Bronchial epithelial cell (primary cell): ENCODE measurements at regions not wholly inside any gene's neighbourhood (a gene's known extent, or its start where the extent isn't known, plus 50 kb on each side); places are given as distances from the start of the nearest gene placed in this dataset.

ENCODE experiments used
- DNase-seq: peaks from one replicate; pipeline ENCODE4 v3.0.0-alpha.2; 2010; ENCODE audit warnings: low read depth
- FAIRE-seq: peaks from 2 replicates; lab custom pipeline; 2011; peaks lifted over from hg19 to GRCh38; lab: Jason Lieb, UNC
- H3K27me3 ChIP-seq: 2 replicates; pipeline ENCODE4 v1.5.1; 2011; ENCODE audit warnings: low read length; ENCODE audit not compliant: control insufficient read depth, insufficient read depth
- H3K36me3 ChIP-seq: 2 replicates; pipeline ENCODE4 v1.5.1; 2011; ENCODE audit warnings: low read length; ENCODE audit not compliant: control insufficient read depth, insufficient read depth
- H3K4me3 ChIP-seq: 2 replicates; pipeline ENCODE4 v1.5.1; 2011; ENCODE audit warnings: mild to moderate bottlenecking, low read depth, low read length, control low read depth
- CTCF ChIP-seq: IDR thresholded peaks from 2 replicates; pipeline ENCODE4 v1.5.1; 2011; ENCODE audit warnings: mild to moderate bottlenecking, moderate library complexity, low read length, control low read depth, inconsistent platforms; ENCODE audit not compliant: insufficient read depth, severe bottlenecking

GRCh38 chr17:27982688-27983087 lies 59.8 kb upstream of the NLK start:
- DNase-seq (no peak), FAIRE-seq (no peak)
- no peak for TF ChIP-seq CTCF
- H3K36me3 ChIP-seq, result no peaks in the 10 kb centered on the region
- H3K27me3 ChIP-seq, result no peaks in the 10 kb centered on the region
- H3K4me3 ChIP-seq, result no peak overlapping the region

GRCh38 chr17:27983853-27984252 lies 58.6 kb upstream of the NLK start:
- H3K27me3 ChIP-seq, result no peaks in the 10 kb centered on the region
- H3K4me3 ChIP-seq, result no peak overlapping the region
- no peak for TF ChIP-seq CTCF
- no peak for FAIRE-seq
- H3K36me3 ChIP-seq, result no peaks in the 10 kb centered on the region
- DNase-seq, result no peak

- H3K36me3 ChIP-seq, result no peaks in the 10 kb centered on the region
- TF ChIP-seq CTCF, result no peak
- no peak for FAIRE-seq
- no peak overlapping the region for H3K4me3 ChIP-seq
- DNase-seq, result no peak
- no peaks in the 10 kb centered on the region for H3K27me3 ChIP-seq
Observed at GRCh38 chr17:27984404-27984803, 58.1 kb upstream of the NLK start.

DNA sequence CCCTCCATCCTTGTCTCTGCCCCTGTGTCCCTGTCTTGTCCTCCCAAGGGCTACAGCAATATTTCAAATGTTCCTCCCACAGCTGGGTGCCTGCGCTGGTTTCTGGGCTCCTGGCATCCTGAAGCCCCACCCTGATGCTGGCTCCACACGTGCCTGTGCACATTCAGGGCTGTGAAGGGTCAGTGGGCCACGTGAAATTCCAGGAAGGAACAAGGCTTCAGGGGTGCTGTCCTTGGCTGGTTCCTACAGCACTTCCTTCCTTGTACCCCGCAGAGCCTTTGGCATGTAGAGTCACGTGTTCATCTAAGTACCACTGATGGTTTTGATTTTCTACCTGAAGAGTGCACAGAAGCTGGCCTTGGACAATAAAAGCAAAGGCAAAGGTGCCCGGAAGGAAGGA lies 57.7 kb upstream of the NLK start:
- Histone ChIP-seq H3K27me3 (no peaks in the 10 kb centered on the region), H3K36me3 (no peaks in the 10 kb centered on the region), H3K4me3 (no peak overlapping the region)
- DNase-seq (no peak), FAIRE-seq (no peak)
- no peak for TF ChIP-seq CTCF

DNA sequence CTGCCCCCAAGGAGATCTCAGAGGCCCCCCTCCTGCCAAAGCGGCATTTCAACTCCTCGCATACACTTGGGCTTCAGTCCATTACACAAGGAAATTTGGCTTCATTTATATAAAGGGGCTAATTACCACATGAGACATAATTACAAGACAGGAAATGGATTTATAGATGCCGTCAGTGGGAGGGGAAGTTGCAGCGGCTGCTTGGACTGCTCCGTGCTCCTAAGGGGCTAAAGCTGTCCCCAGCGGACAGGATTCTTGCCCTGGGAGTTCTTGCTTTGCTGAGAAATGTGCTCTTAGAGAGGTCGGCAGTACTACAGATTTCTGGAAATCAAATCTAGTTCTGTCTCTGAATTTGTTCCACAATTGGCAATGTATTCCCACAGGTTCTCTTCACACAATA lies 57.2 kb upstream of the NLK start:
- DNase-seq (no peak), FAIRE-seq (no peak)
- H3K27me3 ChIP-seq, result no peaks in the 10 kb centered on the region
- H3K36me3 ChIP-seq, result no peaks in the 10 kb centered on the region
- no peak overlapping the region for H3K4me3 ChIP-seq
- TF ChIP-seq CTCF, result no peak

DNA sequence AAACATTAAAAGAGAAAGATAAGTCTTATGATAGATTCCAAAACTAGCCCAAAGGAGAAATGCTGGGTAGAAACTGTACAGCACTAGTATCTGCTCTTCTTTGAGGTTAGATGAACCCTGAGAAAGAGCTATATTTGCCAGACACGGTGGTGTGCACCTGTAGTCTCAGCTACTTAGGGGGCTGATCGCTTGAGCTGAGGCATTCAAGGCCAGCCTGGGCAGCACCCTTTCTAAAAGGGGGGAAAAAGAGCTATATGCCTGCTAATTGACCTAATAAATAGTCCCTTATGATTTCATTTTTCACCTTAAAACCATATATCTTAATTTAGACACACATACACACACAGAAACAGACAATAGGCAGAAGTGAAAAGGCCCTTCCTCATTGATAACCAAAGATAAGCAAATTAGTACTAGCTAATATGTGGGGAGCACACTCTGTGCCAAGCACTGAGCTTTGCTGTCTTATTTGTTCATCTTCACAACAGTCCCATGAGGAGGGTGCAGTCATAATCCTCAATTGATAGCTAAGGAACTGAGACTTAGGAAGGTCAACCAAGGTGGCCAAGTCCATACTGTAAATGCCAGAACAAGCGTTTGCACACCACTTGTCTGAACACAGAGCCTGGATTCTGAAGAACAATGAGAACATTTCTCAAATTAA lies 56.6 kb upstream of the NLK start:
- FAIRE-seq, result peak; percentile 36
- TF ChIP-seq CTCF, result no peak
- H3K4me3 ChIP-seq, result no peak overlapping the region
- no peaks in the 10 kb centered on the region for H3K36me3 ChIP-seq
- no peaks in the 10 kb centered on the region for H3K27me3 ChIP-seq
- DNase-seq, result no peak
